ENCODE measurements at regions not wholly inside any gene's neighbourhood (a gene's known extent, or its start where the extent isn't known, plus 50 kb on each side); places are given as distances from the start of the nearest gene placed in this dataset.

GRCh38 chr14:95006479-95006878 is 150.8 kb downstream of the DICER1 start:
- TF ChIP-seq POLR2A (IDR thresholded peaks at IDR 0.05) (no peak), EP300 (IDR thresholded peaks at IDR 0.05) (no peak), POLR2AphosphoS5 (IDR thresholded peaks at IDR 0.05) (no peak)
- TF ChIP-seq, protein P1, sequence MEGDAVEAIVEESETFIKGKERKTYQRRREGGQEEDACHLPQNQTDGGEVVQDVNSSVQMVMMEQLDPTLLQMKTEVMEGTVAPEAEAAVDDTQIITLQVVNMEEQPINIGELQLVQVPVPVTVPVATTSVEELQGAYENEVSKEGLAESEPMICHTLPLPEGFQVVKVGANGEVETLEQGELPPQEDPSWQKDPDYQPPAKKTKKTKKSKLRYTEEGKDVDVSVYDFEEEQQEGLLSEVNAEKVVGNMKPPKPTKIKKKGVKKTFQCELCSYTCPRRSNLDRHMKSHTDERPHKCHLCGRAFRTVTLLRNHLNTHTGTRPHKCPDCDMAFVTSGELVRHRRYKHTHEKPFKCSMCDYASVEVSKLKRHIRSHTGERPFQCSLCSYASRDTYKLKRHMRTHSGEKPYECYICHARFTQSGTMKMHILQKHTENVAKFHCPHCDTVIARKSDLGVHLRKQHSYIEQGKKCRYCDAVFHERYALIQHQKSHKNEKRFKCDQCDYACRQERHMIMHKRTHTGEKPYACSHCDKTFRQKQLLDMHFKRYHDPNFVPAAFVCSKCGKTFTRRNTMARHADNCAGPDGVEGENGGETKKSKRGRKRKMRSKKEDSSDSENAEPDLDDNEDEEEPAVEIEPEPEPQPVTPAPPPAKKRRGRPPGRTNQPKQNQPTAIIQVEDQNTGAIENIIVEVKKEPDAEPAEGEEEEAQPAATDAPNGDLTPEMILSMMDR (IDR thresholded peaks at IDR 0.05), result no peak
